ENCODE measurements at regions not wholly inside any gene's neighbourhood (a gene's known extent, or its start where the extent isn't known, plus 50 kb on each side); places are given as distances from the start of the nearest gene placed in this dataset.

GRCh38 chr9:75648034-75648433 is 242.4 kb upstream of the PCSK5 start:
- TF ChIP-seq CTCF (conservative IDR thresholded peaks at IDR 0.05; ENCODE audit: low read depth in 2 of 2) (no peak), EZH2phosphoT487 (IDR thresholded peaks at IDR 0.05; ENCODE audit: unreplicated experiment) (no peak), POLR2AphosphoS5 (IDR thresholded peaks at IDR 0.05; ENCODE audit: low read depth) (no peak), CREB1 (CRISPR knock-in tag; IDR thresholded peaks at IDR 0.05; ENCODE audit: low read depth) (no peak), JUNB (IDR thresholded peaks at IDR 0.05; ENCODE audit: unreplicated experiment) (no peak), REST (IDR thresholded peaks at IDR 0.05; ENCODE audit: unreplicated experiment) (no peak)
